Esophagus squamous epithelium (tissue), 4 donors: ENCODE measurements at regions not wholly inside any gene's neighbourhood (a gene's known extent, or its start where the extent isn't known, plus 50 kb on each side); places are given as distances from the start of the nearest gene placed in this dataset.

Experiments
- POLR2A ChIP-seq, 4 donors: fragments of 450-650 bp; IDR thresholded peaks; one replicate each; pipeline ENCODE4 v1.6.1; 2017; ENCODE audit warnings: antibody characterized with exemption in 4 of 4, mild to moderate bottlenecking in 4 of 4, moderate library complexity in 3 of 4
- TF ChIP-seq, protein P1 (sequence below), 6 experiments: fragments of 450-650 bp in 4 of 6; fragments of 200-600 bp in 2 of 6; sonication (generic) in 2 of 6; IDR thresholded peaks; one replicate each; pipeline ENCODE4 v1.5.1; 2016 to 2019; ENCODE audit warnings: antibody characterized with exemption in 6 of 6, mild to moderate bottlenecking in 4 of 6, moderate library complexity in 4 of 6

DNA sequence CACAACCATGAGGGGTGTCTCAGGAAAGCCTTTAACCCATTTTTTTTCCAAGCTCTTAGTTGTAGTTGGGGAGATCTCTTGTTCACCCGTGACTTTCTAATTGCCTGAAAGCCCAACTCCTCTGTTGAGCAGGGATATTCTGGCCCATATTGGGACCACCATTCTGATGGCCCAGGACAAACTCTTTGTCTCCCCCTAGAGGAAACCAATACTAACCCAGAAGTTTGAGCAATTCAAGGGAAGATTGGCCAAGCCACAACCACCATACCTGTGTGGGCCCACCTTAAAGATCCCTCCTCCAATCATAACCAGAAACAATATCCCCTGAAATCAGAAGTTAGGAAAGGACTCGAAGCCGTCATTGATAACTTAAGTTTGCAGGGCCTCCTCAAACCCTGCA is 132.6 kb downstream of the THBS2 start:
- TF ChIP-seq, protein P1, sequence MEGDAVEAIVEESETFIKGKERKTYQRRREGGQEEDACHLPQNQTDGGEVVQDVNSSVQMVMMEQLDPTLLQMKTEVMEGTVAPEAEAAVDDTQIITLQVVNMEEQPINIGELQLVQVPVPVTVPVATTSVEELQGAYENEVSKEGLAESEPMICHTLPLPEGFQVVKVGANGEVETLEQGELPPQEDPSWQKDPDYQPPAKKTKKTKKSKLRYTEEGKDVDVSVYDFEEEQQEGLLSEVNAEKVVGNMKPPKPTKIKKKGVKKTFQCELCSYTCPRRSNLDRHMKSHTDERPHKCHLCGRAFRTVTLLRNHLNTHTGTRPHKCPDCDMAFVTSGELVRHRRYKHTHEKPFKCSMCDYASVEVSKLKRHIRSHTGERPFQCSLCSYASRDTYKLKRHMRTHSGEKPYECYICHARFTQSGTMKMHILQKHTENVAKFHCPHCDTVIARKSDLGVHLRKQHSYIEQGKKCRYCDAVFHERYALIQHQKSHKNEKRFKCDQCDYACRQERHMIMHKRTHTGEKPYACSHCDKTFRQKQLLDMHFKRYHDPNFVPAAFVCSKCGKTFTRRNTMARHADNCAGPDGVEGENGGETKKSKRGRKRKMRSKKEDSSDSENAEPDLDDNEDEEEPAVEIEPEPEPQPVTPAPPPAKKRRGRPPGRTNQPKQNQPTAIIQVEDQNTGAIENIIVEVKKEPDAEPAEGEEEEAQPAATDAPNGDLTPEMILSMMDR (IDR thresholded peaks at IDR 0.05) = no peak
- no peak for TF ChIP-seq POLR2A (IDR thresholded peaks at IDR 0.05)
